Osteoblast (primary cell): ENCODE measurements at regions not wholly inside any gene's neighbourhood (a gene's known extent, or its start where the extent isn't known, plus 50 kb on each side); places are given as distances from the start of the nearest gene placed in this dataset.
"Not testable (repeated sequence)": the region's sequence is repeated elsewhere in the genome, so short reads cannot be mapped to it uniquely, and the experiment has no call there.

ENCODE experiments used
- DNase-seq: peaks from one replicate; pipeline ENCODE4 v3.0.0; 2011; ENCODE audit warnings: low spot score, mixed read lengths; ENCODE audit not compliant: insufficient read length; ENCODE audit errors: missing footprints
- H2AFZ ChIP-seq: 2 replicates; pipeline ENCODE4 v1.6.0; 2011; ENCODE audit warnings: mild to moderate bottlenecking, low read length
- H3K27ac ChIP-seq: 2 replicates; pipeline ENCODE4 v1.5.1; 2011; ENCODE audit warnings: mild to moderate bottlenecking, low read depth, low read length, moderate library complexity
- H3K27me3 ChIP-seq: 2 replicates; pipeline ENCODE4 v1.6.0; 2012; ENCODE audit warnings: mild to moderate bottlenecking, control low read depth, inconsistent platforms, low read length, moderate library complexity; ENCODE audit not compliant: insufficient read depth
- H3K36me3 ChIP-seq: 2 replicates; pipeline ENCODE4 v1.5.1; 2011; ENCODE audit warnings: mild to moderate bottlenecking, low read length, control low read depth, moderate library complexity; ENCODE audit not compliant: insufficient read depth
- H3K4me1 ChIP-seq: 2 replicates; pipeline ENCODE4 v1.5.1; 2011; ENCODE audit warnings: mild to moderate bottlenecking, low read length, control low read depth, moderate library complexity; ENCODE audit not compliant: insufficient read depth
- H3K4me2 ChIP-seq: 2 replicates; pipeline ENCODE4 v1.6.0; 2011; ENCODE audit warnings: mild to moderate bottlenecking, low read length; ENCODE audit not compliant: insufficient read depth
- H3K4me3 ChIP-seq: fragments of 200-600 bp; sonication (generic); 3 replicates; pipeline ENCODE4 v1.5.1; 2012; ENCODE audit warnings: mild to moderate bottlenecking, low read length, inconsistent platforms; ENCODE audit not compliant: insufficient read depth
- H3K79me2 ChIP-seq: 2 replicates; pipeline ENCODE4 v1.6.0; 2012; ENCODE audit warnings: mild to moderate bottlenecking, low read length, control low read depth, inconsistent platforms; ENCODE audit not compliant: insufficient read depth
- H3K9me3 ChIP-seq: 2 replicates; pipeline ENCODE4 v1.5.1; 2011; ENCODE audit warnings: low read depth, low read length, control low read depth
- H4K20me1 ChIP-seq: 2 replicates; pipeline ENCODE4 v1.6.0; 2012; ENCODE audit warnings: mild to moderate bottlenecking, low read length, control low read depth; ENCODE audit not compliant: insufficient read depth
- TF ChIP-seq, protein P1 (sequence below): IDR thresholded peaks from 2 replicates; pipeline ENCODE4 v1.5.1; 2011; ENCODE audit warnings: mild to moderate bottlenecking, low read depth, low read length, moderate library complexity; ENCODE audit errors: extremely low read depth

DNA sequence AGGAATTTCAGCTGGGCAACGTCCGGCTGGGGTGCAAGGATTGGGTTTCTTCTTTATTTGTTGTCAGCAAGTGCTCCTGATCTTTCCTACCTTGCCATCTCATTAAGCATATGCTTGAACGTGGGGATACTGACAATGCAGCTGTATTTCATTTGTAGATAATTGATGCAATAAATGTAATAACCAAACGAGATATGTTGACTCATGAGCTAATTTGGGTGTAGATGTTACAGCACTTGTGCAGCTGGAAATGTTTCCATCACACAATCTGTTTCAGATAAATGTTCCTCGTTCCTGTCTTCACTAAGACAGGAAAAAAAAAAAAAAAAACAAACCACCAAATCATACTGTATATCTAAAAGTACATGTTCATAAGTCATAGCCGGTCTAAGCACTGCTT is 123.8 kb downstream of the DMRT2 start:
- Histone ChIP-seq H2AFZ (no peak overlapping the region), H3K4me2 (no peak overlapping the region), H3K79me2 (no peaks in the 10 kb centered on the region), H3K9me3 (no peaks in the 10 kb centered on the region), H3K27me3 (no peaks in the 10 kb centered on the region), H3K4me1 (no peaks in the 10 kb centered on the region), H3K27ac (no peak overlapping the region), H3K36me3 (no peaks in the 10 kb centered on the region), H4K20me1 (no peaks in the 10 kb centered on the region), H3K4me3 (no peak overlapping the region)
- TF ChIP-seq, protein P1, sequence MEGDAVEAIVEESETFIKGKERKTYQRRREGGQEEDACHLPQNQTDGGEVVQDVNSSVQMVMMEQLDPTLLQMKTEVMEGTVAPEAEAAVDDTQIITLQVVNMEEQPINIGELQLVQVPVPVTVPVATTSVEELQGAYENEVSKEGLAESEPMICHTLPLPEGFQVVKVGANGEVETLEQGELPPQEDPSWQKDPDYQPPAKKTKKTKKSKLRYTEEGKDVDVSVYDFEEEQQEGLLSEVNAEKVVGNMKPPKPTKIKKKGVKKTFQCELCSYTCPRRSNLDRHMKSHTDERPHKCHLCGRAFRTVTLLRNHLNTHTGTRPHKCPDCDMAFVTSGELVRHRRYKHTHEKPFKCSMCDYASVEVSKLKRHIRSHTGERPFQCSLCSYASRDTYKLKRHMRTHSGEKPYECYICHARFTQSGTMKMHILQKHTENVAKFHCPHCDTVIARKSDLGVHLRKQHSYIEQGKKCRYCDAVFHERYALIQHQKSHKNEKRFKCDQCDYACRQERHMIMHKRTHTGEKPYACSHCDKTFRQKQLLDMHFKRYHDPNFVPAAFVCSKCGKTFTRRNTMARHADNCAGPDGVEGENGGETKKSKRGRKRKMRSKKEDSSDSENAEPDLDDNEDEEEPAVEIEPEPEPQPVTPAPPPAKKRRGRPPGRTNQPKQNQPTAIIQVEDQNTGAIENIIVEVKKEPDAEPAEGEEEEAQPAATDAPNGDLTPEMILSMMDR = no peak
- DNase-seq = no peak

DNA sequence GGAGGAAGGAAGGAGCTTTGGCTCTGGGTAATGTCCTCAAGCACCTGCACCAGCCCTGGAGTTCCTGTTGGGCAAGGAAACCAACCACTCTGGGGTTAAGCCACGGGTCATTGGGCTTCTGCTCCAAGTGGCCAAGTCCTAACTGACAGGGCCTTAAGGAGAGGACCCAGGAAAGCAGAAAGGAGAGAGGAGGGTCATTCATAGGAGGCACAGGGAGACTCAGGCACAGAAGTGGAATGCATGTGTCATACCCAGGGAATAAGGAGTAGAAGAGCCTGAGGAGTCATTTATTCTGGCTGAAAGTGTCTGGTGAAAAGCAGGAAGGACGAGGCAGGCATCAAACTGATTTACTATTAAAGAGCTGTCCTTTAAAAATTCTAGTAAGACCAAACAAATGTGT is 129.2 kb downstream of the DMRT2 start:
- H3K4me3 ChIP-seq = no peak overlapping the region
- H3K9me3 ChIP-seq = no peaks in the 10 kb centered on the region
- H3K4me1 ChIP-seq = no peaks in the 10 kb centered on the region
- H2AFZ ChIP-seq = no peak overlapping the region
- H4K20me1 ChIP-seq = no peaks in the 10 kb centered on the region
- no peaks in the 10 kb centered on the region for H3K27me3 ChIP-seq
- H3K4me2 ChIP-seq = no peak overlapping the region
- DNase-seq = no peak
- H3K36me3 ChIP-seq = no peaks in the 10 kb centered on the region
- H3K27ac ChIP-seq = no peak overlapping the region
- H3K79me2 ChIP-seq = no peaks in the 10 kb centered on the region
- TF ChIP-seq, protein P1 = no peak

DNA sequence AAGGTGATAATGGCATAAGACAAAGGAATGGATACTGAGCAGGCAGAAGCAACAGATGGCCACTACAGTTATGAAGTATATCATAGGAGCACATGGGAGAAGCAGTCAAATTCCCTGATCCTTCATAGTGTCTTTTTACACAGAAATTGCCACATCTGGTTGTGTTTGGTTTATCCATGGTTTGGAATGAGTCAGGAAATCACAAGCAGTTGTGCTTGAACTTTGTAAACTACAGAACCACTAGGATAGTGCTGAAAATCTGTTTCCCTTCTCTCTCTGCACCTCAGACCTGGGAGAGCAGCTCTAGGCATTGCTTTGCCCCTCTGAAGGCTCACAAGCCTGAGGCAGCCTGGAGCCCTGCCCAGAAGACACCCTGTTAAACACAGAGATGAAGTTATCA is 134.0 kb downstream of the DMRT2 start:
- H3K27ac ChIP-seq = no peak overlapping the region
- H3K36me3 ChIP-seq = no peaks in the 10 kb centered on the region
- no peak overlapping the region for H3K4me3 ChIP-seq
- H2AFZ ChIP-seq = no peak overlapping the region
- H4K20me1 ChIP-seq = no peaks in the 10 kb centered on the region
- no peak for DNase-seq
- H3K4me2 ChIP-seq = no peak overlapping the region
- H3K4me1 ChIP-seq = no peaks in the 10 kb centered on the region
- H3K27me3 ChIP-seq = no peaks in the 10 kb centered on the region
- no peaks in the 10 kb centered on the region for H3K9me3 ChIP-seq
- H3K79me2 ChIP-seq = no peaks in the 10 kb centered on the region
- TF ChIP-seq, protein P1 = no peak

DNA sequence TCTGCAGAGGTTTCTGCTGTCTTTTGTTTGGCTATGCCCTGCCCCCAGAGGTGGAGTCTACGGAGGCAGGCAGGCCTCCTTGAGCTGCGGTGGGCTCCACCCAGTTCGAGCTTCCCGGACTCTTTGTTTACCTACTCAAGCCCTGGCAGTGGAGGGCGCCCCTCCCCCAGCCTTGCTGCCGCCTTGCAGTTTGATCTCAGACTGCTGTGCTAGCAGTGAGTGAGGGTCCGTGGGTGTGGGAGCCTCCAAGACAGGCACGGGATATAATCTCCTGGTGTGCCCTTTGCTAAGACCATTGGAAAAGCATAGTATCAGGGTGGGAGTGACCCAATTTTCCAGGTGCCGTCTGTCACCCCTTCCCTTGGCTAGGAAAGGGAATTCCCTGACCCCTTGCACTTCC is 137.0 kb downstream of the DMRT2 start:
- not testable (repeated sequence) for H3K4me1 ChIP-seq, H2AFZ ChIP-seq, H3K4me3 ChIP-seq, H3K36me3 ChIP-seq, H3K27me3 ChIP-seq, H4K20me1 ChIP-seq, H3K27ac ChIP-seq, H3K4me2 ChIP-seq, DNase-seq, H3K79me2 ChIP-seq, H3K9me3 ChIP-seq

DNA sequence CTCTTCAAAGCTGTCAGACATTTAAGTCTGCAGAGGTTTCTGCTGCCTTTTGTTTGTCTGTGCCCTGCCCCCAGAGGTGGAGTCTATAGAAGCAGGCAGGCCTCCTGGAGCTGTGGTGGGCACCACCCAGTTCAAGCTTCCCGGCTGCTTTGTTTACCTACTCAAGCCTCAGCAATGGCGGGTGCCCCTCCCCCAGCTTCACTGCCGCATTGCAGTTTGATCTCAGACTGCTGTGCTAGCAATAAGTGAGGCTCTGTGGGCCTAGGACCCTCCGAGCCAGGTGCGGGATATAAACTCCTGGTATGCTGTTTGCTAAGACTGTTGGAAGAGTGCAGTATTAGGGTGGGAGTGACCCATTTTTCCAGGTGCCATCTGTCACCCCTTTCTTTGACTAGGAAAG is 145.5 kb downstream of the DMRT2 start:
- not testable (repeated sequence) for DNase-seq, H3K79me2 ChIP-seq, H3K4me3 ChIP-seq, H3K27me3 ChIP-seq, H4K20me1 ChIP-seq, H3K27ac ChIP-seq, H3K9me3 ChIP-seq, H3K4me1 ChIP-seq, H2AFZ ChIP-seq, H3K36me3 ChIP-seq, H3K4me2 ChIP-seq
